Thyroid gland (tissue), 4 donors: ENCODE measurements at regions not wholly inside any gene's neighbourhood (a gene's known extent, or its start where the extent isn't known, plus 50 kb on each side); places are given as distances from the start of the nearest gene placed in this dataset.

Source experiments
- CTCF ChIP-seq, 6 experiments: fragments of 200-600 bp in 3 of 6; fragments of 450-650 bp in 3 of 6; sonication (generic) in 3 of 6; IDR thresholded peaks; one replicate each; pipeline ENCODE4 v1.5.1; 2016 to 2019; ENCODE audit warnings: antibody characterized with exemption in 6 of 6, mild to moderate bottlenecking in 2 of 6, inconsistent platforms in 1 of 6, moderate library complexity in 1 of 6
- POLR2A ChIP-seq, 2 donors: fragments of 450-650 bp; IDR thresholded peaks; one replicate each; pipeline ENCODE4 v1.6.1; 2017; ENCODE audit warnings: antibody characterized with exemption in 2 of 2, mild to moderate bottlenecking in 2 of 2, moderate library complexity in 1 of 2

- no peak for TF ChIP-seq CTCF (IDR thresholded peaks at IDR 0.05)
- TF ChIP-seq POLR2A (IDR thresholded peaks at IDR 0.05): no peak
Observed at GRCh38 chr16:52114379-52114778, 432.6 kb downstream of the TOX3 start.
